ENCODE measurements at regions not wholly inside any gene's neighbourhood (a gene's known extent, or its start where the extent isn't known, plus 50 kb on each side); places are given as distances from the start of the nearest gene placed in this dataset.
"Not testable (repeated sequence)": the region's sequence is repeated elsewhere in the genome, so short reads cannot be mapped to it uniquely, and the experiment has no call there.

DNA sequence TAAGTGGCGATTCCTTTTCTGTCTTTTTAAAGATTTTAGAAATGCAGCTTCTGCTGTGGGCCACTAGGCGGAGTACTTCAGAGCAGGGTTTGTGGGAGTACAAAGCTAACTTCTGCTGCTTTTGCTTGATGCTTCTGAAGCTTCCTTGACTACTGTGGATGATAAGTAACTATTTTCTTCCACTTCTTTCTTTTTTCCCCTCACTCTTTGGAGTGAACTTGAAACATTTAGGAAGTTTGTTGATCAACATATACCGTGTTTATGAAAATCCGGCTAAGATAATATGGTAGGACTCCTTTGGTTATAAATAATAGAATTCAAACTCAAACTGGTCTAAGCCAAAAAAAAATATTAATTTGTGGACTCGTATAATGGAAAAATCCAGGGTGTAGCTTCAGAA lies 1403.6 kb downstream of the FOXD4L5 start:
- not testable (repeated sequence) for TF ChIP-seq FOXJ3 (CRISPR knock-in tag; IDR thresholded peaks at IDR 0.05); THRA (IDR thresholded peaks at IDR 0.05); SIX5 (IDR thresholded peaks at IDR 0.05; ENCODE audit: borderline replicate concordance in 1 of 2, insufficient read depth in 1 of 2, low read depth in 1 of 2, low read length in 2 of 2); OTX1 (CRISPR knock-in tag; IDR thresholded peaks at IDR 0.05)
